OCI-LY7 (cell line): ENCODE measurements at regions not wholly inside any gene's neighbourhood (a gene's known extent, or its start where the extent isn't known, plus 50 kb on each side); places are given as distances from the start of the nearest gene placed in this dataset.

ENCODE experiments used
- BruUV-seq: library from RNA; stranded (reverse); fragments of 400-500 nt; replicated peaks from 2 replicates; lab custom pipeline; 2021; lab: Mats Ljungman, UMichigan
- CTCF ChIA-PET: fragments of 300-600 bp; sonication (Branson Sonifier 250); formaldehyde crosslinking; loops from one replicate; lab custom pipeline; 2022; ENCODE audit warnings: antibody characterized with exemption; ENCODE audit not compliant: unreplicated experiment; lab: Charles Lee
- POLR2A ChIA-PET: fragments of 300-600 bp; sonication (Branson Sonifier 250); formaldehyde crosslinking; loops from one replicate; lab custom pipeline; 2022; ENCODE audit warnings: antibody characterized with exemption; lab: Charles Lee
- DNase-seq: peaks from one replicate; pipeline ENCODE4 v3.0.0-alpha.2; 2015; ENCODE audit warnings: low spot score
- H2AFZ ChIP-seq: fragments of 200-600 bp; sonication (generic), shearing (Covaris generic); 2 replicates; pipeline ENCODE4 v1.6.1; 2014; ENCODE audit warnings: mild to moderate bottlenecking, antibody characterized with exemption, low read length, moderate library complexity
- H3K27ac ChIP-seq: fragments of 200-600 bp; sonication (generic); 2 replicates; pipeline ENCODE4 v1.5.1; 2014; ENCODE audit warnings: mixed run types, low read depth, mild to moderate bottlenecking, moderate library complexity, low read length, inconsistent platforms; ENCODE audit not compliant: poor library complexity, severe bottlenecking
- H3K36me3 ChIP-seq: fragments of 200-600 bp; sonication (generic); 2 replicates; pipeline ENCODE4 v1.6.1; 2014; ENCODE audit warnings: mild to moderate bottlenecking, antibody characterized with exemption, low read length, moderate library complexity, mixed read lengths; ENCODE audit not compliant: insufficient read depth
- H3K4me1 ChIP-seq: fragments of 200-600 bp; sonication (generic); 2 replicates; pipeline ENCODE4 v1.5.1; 2014; ENCODE audit warnings: mild to moderate bottlenecking, low read length; ENCODE audit not compliant: insufficient read depth, poor library complexity, severe bottlenecking
- H3K4me2 ChIP-seq: fragments of 200-600 bp; sonication (generic); 2 replicates; pipeline ENCODE4 v1.6.1; 2014; ENCODE audit warnings: mild to moderate bottlenecking, low read length
- H3K4me3 ChIP-seq: fragments of 200-600 bp; sonication (generic); 2 replicates; pipeline ENCODE4 v1.5.1; 2014; ENCODE audit warnings: mild to moderate bottlenecking, low read depth, low read length; ENCODE audit not compliant: poor library complexity, severe bottlenecking
- H3K79me2 ChIP-seq: fragments of 200-600 bp; sonication (generic); 2 replicates; pipeline ENCODE4 v1.6.1; 2016; ENCODE audit warnings: low read depth, mild to moderate bottlenecking, low read length, moderate library complexity, mixed read lengths; ENCODE audit not compliant: insufficient read depth
- H3K9me2 ChIP-seq: fragments of 200-600 bp; sonication (generic); 2 replicates; pipeline ENCODE4 v1.6.1; 2016; ENCODE audit warnings: mild to moderate bottlenecking, low read length, mixed read lengths; ENCODE audit not compliant: insufficient read depth
- H3K9me3 ChIP-seq: fragments of 200-600 bp; sonication (generic); 2 replicates; pipeline ENCODE4 v1.6.1; 2014; ENCODE audit warnings: mild to moderate bottlenecking, mixed run types, low read length, mixed read lengths
- H4K20me1 ChIP-seq: fragments of 200-600 bp; sonication (generic); 2 replicates; pipeline ENCODE4 v1.6.1; 2014; ENCODE audit warnings: mild to moderate bottlenecking, antibody characterized with exemption, low read length, moderate library complexity, mixed read lengths; ENCODE audit not compliant: insufficient read depth
- CTCF ChIP-seq: fragments of 200-600 bp; sonication (generic); conservative IDR thresholded peaks from 2 replicates; pipeline ENCODE4 v1.5.1; 2014; ENCODE audit warnings: mild to moderate bottlenecking, antibody characterized with exemption, low read length, moderate library complexity, mixed read lengths
- EZH2phosphoT487 ChIP-seq: fragments of 200-600 bp; sonication (generic); IDR thresholded peaks from 2 replicates; pipeline ENCODE4 v1.6.1; 2018; ENCODE audit warnings: low read depth, borderline replicate concordance, mild to moderate bottlenecking, mixed run types, antibody characterized with exemption, low read length, moderate library complexity, mixed read lengths
- intact Hi-C: fragments of 100-400 bp; cut with micrococcal nuclease; formaldehyde crosslinking; loops from one replicate; pipeline ENCODE4 v1.10.0; 2022; ENCODE audit not compliant: unreplicated experiment

GRCh38 chr10:28879246-28879645, 201.9 kb downstream of the BAMBI start:
- H3K79me2 ChIP-seq: no peaks in the 10 kb centered on the region
- no peaks in the 10 kb centered on the region for H3K9me2 ChIP-seq
- no peaks in the 10 kb centered on the region for H4K20me1 ChIP-seq
- H2AFZ ChIP-seq: no peak overlapping the region
- TF ChIP-seq EZH2phosphoT487: no peak
- no peak for TF ChIP-seq CTCF
- H3K4me1 ChIP-seq: no peaks in the 10 kb centered on the region
- H3K4me2 ChIP-seq: no peak overlapping the region
- no peaks in the 10 kb centered on the region for H3K9me3 ChIP-seq
- H3K36me3 ChIP-seq: no peaks in the 10 kb centered on the region
- DNase-seq: no peak
- no TSS peak for BruUV-seq
- POLR2A ChIA-PET: interaction anchor here (0.6 kb wide), 1 partner anchor 100 kb away, joined by 3 read pairs; no protein-coding TSS in a partner anchor
- no peak overlapping the region for H3K27ac ChIP-seq
- no peak overlapping the region for H3K4me3 ChIP-seq
- CTCF ChIA-PET: no interaction called here
- intact Hi-C loops: no loop called here

- BruUV-seq: no TSS peak
- CTCF ChIA-PET: no interaction called here
- no peak for DNase-seq
These were observed 202.8 kb downstream of the BAMBI start for GRCh38 chr10:28879875-28880682.

More at GRCh38 chr10:28879875-28880682, 202.8 kb downstream of the BAMBI start:
- no peak for TF ChIP-seq EZH2phosphoT487
- TF ChIP-seq CTCF: no peak
- Histone ChIP-seq H3K4me3 (no peak overlapping the region), H3K79me2 (no peaks in the 10 kb centered on the region), H3K4me1 (no peaks in the 10 kb centered on the region), H2AFZ (no peak overlapping the region), H3K9me3 (no peaks in the 10 kb centered on the region), H4K20me1 (no peaks in the 10 kb centered on the region), H3K27ac (no peak overlapping the region), H3K36me3 (no peaks in the 10 kb centered on the region), H3K4me2 (no peak overlapping the region), H3K9me2 (no peaks in the 10 kb centered on the region)
- intact Hi-C loops: no loop called here
- POLR2A ChIA-PET: no interaction called here
